LNCaP clone FGC (cell line): ENCODE measurements at regions not wholly inside any gene's neighbourhood (a gene's known extent, or its start where the extent isn't known, plus 50 kb on each side); places are given as distances from the start of the nearest gene placed in this dataset.

Source experiments
- DNase-seq: peaks from one replicate; pipeline ENCODE4 v3.0.0-alpha.2; 2011; ENCODE audit warnings: low read depth
- H3K4me3 ChIP-seq: 2 replicates; pipeline ENCODE4 v1.5.1; 2011; ENCODE audit warnings: mild to moderate bottlenecking, low read depth, low read length, control low read depth
- TF ChIP-seq, protein P1 (sequence below): IDR thresholded peaks from 2 replicates; pipeline ENCODE4 v1.5.1; 2012; ENCODE audit warnings: mild to moderate bottlenecking; ENCODE audit not compliant: control insufficient read depth, insufficient read depth; ENCODE audit errors: extremely low read depth

DNA sequence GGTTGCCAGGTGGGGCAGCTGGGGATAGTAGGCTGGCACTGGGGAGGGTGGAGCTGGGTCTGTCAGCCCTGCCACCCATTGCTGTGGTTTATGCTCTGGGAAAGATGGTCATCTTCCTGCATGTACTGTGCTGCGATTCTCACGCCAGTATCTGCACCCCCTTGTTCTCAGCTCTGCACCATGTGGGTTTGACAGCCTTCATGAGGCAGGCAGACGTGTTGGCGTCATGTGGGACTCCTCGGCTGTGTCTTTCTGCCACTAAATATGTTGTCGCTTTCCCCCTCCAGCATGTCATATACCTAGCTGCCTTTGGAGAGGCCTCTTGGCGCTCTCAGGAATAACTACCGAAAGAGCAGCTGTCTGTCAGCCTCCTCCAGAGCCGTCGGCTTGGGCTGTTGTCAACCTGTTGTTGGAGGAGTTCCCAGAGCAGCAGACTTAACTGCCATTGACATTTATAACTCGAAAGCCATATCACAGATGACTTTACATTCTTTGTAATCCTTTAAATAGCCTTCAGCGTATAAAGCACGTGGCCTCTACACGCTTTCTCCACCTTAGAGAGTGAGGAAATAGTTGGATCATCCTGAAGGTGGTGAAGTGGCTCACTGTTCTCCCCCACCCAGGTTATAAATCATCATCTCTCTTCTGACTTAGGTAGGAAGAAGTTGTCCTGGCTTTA, 80.4 kb upstream of the MGAT5 start:
- DNase-seq: peak; percentile 34
- no peak overlapping the region for H3K4me3 ChIP-seq
- TF ChIP-seq, protein P1, sequence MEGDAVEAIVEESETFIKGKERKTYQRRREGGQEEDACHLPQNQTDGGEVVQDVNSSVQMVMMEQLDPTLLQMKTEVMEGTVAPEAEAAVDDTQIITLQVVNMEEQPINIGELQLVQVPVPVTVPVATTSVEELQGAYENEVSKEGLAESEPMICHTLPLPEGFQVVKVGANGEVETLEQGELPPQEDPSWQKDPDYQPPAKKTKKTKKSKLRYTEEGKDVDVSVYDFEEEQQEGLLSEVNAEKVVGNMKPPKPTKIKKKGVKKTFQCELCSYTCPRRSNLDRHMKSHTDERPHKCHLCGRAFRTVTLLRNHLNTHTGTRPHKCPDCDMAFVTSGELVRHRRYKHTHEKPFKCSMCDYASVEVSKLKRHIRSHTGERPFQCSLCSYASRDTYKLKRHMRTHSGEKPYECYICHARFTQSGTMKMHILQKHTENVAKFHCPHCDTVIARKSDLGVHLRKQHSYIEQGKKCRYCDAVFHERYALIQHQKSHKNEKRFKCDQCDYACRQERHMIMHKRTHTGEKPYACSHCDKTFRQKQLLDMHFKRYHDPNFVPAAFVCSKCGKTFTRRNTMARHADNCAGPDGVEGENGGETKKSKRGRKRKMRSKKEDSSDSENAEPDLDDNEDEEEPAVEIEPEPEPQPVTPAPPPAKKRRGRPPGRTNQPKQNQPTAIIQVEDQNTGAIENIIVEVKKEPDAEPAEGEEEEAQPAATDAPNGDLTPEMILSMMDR: no peak

DNA sequence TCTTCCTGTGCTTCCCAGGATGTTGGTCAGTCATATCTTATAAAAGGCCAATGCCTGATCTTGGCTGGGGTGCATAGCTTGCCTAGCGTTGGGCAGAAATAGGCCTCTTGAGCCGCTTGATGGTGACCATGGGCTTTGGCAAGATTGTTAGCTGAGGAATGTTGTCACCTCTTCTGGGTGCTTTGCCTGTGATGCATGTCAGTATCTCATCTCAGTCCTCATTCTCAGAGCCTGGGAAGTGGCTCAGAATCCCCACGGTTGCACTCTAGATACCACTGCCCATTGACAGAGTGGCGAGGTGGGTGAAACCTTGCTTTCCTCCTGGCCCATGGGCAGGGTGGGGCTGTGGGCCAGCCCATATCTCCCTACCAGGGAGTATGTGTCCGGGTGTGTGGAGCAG, 79.2 kb upstream of the MGAT5 start:
- no peak for DNase-seq
- no peak overlapping the region for H3K4me3 ChIP-seq
- TF ChIP-seq, protein P1: no peak

DNA sequence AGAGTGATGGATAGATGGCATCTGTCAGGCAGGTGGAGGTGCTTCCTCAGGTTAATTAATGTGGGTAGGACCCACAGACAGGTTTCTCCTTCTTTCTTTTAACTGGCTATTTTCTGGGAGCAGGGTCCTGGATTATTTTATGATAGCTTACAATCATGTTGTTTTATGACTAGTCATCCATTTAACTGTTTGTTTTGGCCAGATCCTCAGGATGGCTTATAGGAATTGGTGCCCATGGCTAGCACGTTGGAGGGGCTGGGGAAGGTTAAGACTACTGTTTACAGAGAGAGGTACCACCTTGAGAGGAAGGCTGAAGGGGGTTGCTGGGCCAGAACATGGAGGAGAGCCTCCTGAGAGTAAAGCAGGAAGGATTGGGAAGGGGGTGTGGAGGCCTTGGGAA, 78.0 kb upstream of the MGAT5 start:
- TF ChIP-seq, protein P1: no peak
- H3K4me3 ChIP-seq: no peak overlapping the region
- no peak for DNase-seq

DNA sequence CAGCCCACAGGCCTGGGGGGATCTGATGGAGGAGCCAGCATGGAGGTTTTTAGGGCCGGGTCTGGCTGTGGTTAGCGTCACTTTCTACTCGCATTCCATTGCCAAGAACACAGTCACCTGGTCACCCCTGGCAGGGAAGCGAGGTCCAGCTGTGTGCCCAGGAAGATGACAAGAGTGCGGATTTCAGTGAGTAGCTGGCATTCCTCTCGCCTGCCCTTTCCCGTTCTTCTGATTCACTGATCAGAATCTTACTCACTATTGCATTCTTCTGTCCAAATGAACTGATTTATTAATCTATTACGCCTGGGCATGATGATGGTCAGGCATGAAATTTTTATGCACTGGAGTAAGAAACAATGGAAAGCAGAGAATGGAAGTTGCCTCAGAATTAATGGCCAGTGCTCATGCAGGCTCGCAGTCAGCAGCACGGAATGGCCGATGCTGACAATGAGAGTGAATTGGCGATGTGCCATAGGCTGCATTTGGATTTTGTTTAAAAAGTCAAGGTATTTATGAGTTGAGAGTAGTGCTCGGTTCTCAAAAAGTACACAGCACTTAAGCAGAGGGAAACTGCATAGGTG, 76.4 kb upstream of the MGAT5 start:
- H3K4me3 ChIP-seq: no peak overlapping the region
- TF ChIP-seq, protein P1: no peak
- no peak for DNase-seq

DNA sequence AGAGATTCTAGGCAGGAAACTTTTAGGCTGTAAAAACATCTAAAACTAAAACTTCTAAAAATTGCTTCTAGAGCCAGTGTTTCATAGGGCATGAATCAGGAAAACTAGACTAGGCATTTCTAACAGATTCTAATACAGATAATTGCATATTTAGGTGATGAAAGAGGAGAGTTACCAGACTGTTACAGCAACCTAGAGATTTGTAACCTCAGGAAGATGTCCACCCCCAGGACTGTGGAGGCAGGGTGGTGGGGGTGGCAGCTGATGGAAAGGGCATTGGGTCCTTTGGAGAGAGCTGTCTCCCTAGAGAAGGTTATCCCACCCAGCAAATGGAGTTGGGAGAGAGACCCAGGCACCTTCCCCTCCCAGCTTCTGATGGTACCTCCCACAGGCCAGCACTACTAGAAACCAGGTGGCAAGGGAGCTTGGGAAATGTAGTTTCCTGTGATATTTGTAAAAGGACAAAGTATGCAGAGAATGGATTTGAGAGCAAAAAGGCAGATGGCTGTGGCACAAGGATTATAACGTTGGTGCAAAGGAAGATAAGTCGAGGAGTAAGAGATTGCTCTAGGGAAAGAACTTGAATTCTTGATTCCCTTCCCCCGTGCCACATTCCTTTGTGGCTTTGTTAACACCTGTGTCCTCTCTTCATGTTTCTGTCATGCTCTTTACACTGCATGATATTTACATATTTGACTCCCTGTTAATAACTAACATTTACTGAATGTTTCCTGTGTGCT, 75.6 kb upstream of the MGAT5 start:
- H3K4me3 ChIP-seq: no peak overlapping the region
- DNase-seq: no peak
- TF ChIP-seq, protein P1: no peak

DNA sequence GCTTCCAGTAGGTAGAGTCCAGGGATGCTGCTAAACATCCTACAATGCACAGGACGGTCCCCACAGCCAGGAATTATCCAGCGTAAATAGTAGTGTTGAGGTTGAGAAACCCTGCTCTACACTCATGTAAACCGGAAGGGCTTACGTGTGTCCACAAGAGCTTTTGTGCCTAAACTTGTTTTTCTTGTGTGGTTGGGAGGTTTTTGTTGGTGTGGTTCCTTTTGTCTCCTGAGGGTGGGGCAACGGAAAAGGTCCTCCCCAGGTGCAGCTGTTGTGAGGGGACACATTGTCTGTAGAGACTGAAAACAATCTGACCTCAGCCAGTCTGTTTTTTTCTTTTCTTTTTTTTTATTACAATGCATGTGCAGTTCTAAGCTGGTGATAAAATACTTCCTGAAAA, 72.7 kb upstream of the MGAT5 start:
- no peak for DNase-seq

More for the DNA sequence above, 72.7 kb upstream of the MGAT5 start:
- H3K4me3 ChIP-seq: no peak overlapping the region
- TF ChIP-seq, protein P1: no peak
